C4-2B (cell line): ENCODE measurements at regions not wholly inside any gene's neighbourhood (a gene's known extent, or its start where the extent isn't known, plus 50 kb on each side); places are given as distances from the start of the nearest gene placed in this dataset.

Experiments
- ZFX ChIP-seq: fragments of 450-650 bp; IDR thresholded peaks from 2 replicates; pipeline ENCODE4 v1.6.1; 2017
- TF ChIP-seq, protein P1 (sequence below): fragments of 450-650 bp; conservative IDR thresholded peaks from 2 replicates; pipeline ENCODE4 v1.5.1; 2017; ENCODE audit warnings: mild to moderate bottlenecking

DNA sequence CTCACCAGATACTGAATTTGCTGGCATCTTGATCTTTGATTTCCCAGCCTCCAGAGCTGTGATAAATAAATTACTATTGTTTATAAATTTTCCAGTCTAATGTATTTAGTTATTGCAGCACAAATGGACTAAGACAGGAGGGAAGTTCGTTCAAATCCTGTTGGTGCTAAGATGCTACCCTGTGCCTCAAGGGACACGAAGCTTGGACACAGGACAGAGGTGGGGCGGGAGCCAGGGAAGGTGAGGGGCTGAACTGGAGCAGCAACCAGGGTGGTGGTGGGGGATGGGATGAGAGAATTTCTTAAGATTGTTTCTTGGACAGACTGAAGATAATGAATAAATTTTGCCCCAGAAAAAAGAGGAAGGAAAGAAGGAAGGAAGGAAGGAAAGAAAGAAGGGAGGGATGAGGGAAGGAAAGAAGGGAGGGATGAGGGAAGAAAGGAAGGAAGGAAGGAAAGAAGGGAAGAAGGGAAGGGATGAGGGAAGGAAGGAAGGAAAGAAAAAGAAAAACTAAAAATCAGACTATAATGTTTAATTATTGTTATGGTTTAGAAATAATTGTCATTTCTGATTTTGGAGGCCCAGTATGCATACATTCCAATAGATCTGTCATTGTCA lies 127.2 kb downstream of the CDC5L start:
- TF ChIP-seq, protein P1, sequence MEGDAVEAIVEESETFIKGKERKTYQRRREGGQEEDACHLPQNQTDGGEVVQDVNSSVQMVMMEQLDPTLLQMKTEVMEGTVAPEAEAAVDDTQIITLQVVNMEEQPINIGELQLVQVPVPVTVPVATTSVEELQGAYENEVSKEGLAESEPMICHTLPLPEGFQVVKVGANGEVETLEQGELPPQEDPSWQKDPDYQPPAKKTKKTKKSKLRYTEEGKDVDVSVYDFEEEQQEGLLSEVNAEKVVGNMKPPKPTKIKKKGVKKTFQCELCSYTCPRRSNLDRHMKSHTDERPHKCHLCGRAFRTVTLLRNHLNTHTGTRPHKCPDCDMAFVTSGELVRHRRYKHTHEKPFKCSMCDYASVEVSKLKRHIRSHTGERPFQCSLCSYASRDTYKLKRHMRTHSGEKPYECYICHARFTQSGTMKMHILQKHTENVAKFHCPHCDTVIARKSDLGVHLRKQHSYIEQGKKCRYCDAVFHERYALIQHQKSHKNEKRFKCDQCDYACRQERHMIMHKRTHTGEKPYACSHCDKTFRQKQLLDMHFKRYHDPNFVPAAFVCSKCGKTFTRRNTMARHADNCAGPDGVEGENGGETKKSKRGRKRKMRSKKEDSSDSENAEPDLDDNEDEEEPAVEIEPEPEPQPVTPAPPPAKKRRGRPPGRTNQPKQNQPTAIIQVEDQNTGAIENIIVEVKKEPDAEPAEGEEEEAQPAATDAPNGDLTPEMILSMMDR = no peak
- TF ChIP-seq ZFX = no peak
